ENCODE measurements at regions not wholly inside any gene's neighbourhood (a gene's known extent, or its start where the extent isn't known, plus 50 kb on each side); places are given as distances from the start of the nearest gene placed in this dataset.

- Histone ChIP-seq H3K4me1 (no peaks in the 10 kb centered on the region), H2AFZ (no peak overlapping the region), H3K9ac (no peak overlapping the region), H3K27me3 (ENCODE audit: control insufficient read depth, insufficient read depth, low read length) (peaks cover 3% of the 10 kb centered on the region), H3K4me2 (ENCODE audit: low read length) (no peak overlapping the region), H3K4me3 (ENCODE audit: low read depth, low read length) (no peak overlapping the region), H3K27ac (no peak overlapping the region), H3K9me3 (ENCODE audit: control insufficient read depth, low read length) (no peaks in the 10 kb centered on the region), H3K36me3 (ENCODE audit: control insufficient read depth, insufficient read depth, low read length) (no peaks in the 10 kb centered on the region), H3K79me2 (no peaks in the 10 kb centered on the region)
- no peak for TF ChIP-seq CTCF (IDR thresholded peaks at IDR 0.05)
Measured at GRCh38 chr10:62501547-62501946, 127.4 kb downstream of the ZNF365 start.

- Histone ChIP-seq H3K79me2 (no peaks in the 10 kb centered on the region), H3K4me1 (no peaks in the 10 kb centered on the region), H3K36me3 (ENCODE audit: control insufficient read depth, insufficient read depth, low read length) (no peaks in the 10 kb centered on the region), H3K27me3 (ENCODE audit: control insufficient read depth, insufficient read depth, low read length) (no peaks in the 10 kb centered on the region), H3K4me3 (ENCODE audit: low read depth, low read length) (no peak overlapping the region), H3K4me2 (ENCODE audit: low read length) (no peak overlapping the region), H2AFZ (no peak overlapping the region), H3K9me3 (ENCODE audit: control insufficient read depth, low read length) (no peaks in the 10 kb centered on the region), H3K9ac (no peak overlapping the region), H3K27ac (no peak overlapping the region)
- no peak for TF ChIP-seq CTCF (IDR thresholded peaks at IDR 0.05)
Measured at GRCh38 chr10:62502995-62503613, 128.9 kb downstream of the ZNF365 start.

GRCh38 chr10:62503872-62504271, 129.7 kb downstream of the ZNF365 start:
- Histone ChIP-seq H3K4me3 (ENCODE audit: low read depth, low read length) (no peak overlapping the region), H3K9me3 (ENCODE audit: control insufficient read depth, low read length) (no peaks in the 10 kb centered on the region), H3K27me3 (ENCODE audit: control insufficient read depth, insufficient read depth, low read length) (no peaks in the 10 kb centered on the region), H2AFZ (no peak overlapping the region), H3K27ac (no peak overlapping the region), H3K79me2 (no peaks in the 10 kb centered on the region), H3K4me2 (ENCODE audit: low read length) (no peak overlapping the region), H3K36me3 (ENCODE audit: control insufficient read depth, insufficient read depth, low read length) (no peaks in the 10 kb centered on the region), H3K9ac (no peak overlapping the region), H3K4me1 (no peaks in the 10 kb centered on the region)
- no peak for TF ChIP-seq CTCF (IDR thresholded peaks at IDR 0.05)

- no peak overlapping the region for H3K27ac ChIP-seq
- H3K4me3 ChIP-seq (ENCODE audit: low read depth, low read length) = no peak overlapping the region
- H3K9ac ChIP-seq = no peak overlapping the region
- H3K36me3 ChIP-seq (ENCODE audit: control insufficient read depth, insufficient read depth, low read length) = no peaks in the 10 kb centered on the region
- no peaks in the 10 kb centered on the region for H3K4me1 ChIP-seq
- no peak overlapping the region for H2AFZ ChIP-seq
- TF ChIP-seq CTCF (IDR thresholded peaks at IDR 0.05) = no peak
- H3K27me3 ChIP-seq (ENCODE audit: control insufficient read depth, insufficient read depth, low read length) = no peaks in the 10 kb centered on the region
- no peaks in the 10 kb centered on the region for H3K9me3 ChIP-seq (ENCODE audit: control insufficient read depth, low read length)
- H3K79me2 ChIP-seq = no peaks in the 10 kb centered on the region
- H3K4me2 ChIP-seq (ENCODE audit: low read length) = no peak overlapping the region
Measured at GRCh38 chr10:62506371-62506770, 132.2 kb downstream of the ZNF365 start.

GRCh38 chr10:62511238-62511637, 137.1 kb downstream of the ZNF365 start:
- H2AFZ ChIP-seq = no peak overlapping the region
- no peaks in the 10 kb centered on the region for H3K36me3 ChIP-seq (ENCODE audit: control insufficient read depth, insufficient read depth, low read length)
- H3K9ac ChIP-seq = no peak overlapping the region
- H3K27me3 ChIP-seq (ENCODE audit: control insufficient read depth, insufficient read depth, low read length) = peaks cover 3% of the 10 kb centered on the region
- no peak overlapping the region for H3K4me3 ChIP-seq (ENCODE audit: low read depth, low read length)
- no peaks in the 10 kb centered on the region for H3K79me2 ChIP-seq
- TF ChIP-seq CTCF (IDR thresholded peaks at IDR 0.05) = no peak
- H3K4me2 ChIP-seq (ENCODE audit: low read length) = no peak overlapping the region
- no peak overlapping the region for H3K27ac ChIP-seq
- H3K4me1 ChIP-seq = no peaks in the 10 kb centered on the region
- no peaks in the 10 kb centered on the region for H3K9me3 ChIP-seq (ENCODE audit: control insufficient read depth, low read length)
